H1 (cell line): ENCODE measurements at regions not wholly inside any gene's neighbourhood (a gene's known extent, or its start where the extent isn't known, plus 50 kb on each side); places are given as distances from the start of the nearest gene placed in this dataset.
"Not testable (repeated sequence)": the region's sequence is repeated elsewhere in the genome, so short reads cannot be mapped to it uniquely, and the experiment has no call there.

Experiments used
- CTCF ChIA-PET: fragments of 300-600 bp; sonication (Branson Sonifier 250); formaldehyde crosslinking; loops from one replicate; lab custom pipeline; 2021; ENCODE audit not compliant: partially characterized antibody; lab: Charles Lee
- POLR2A ChIA-PET: fragments of 300-600 bp; sonication (Branson Sonifier 250); formaldehyde crosslinking; loops from one replicate; lab custom pipeline; 2021; ENCODE audit warnings: inconsistent platforms; ENCODE audit not compliant: partially characterized antibody; lab: Charles Lee
- DNase-seq, 2 experiments: peaks; one replicate each; pipeline versions ENCODE4 v3.0.0 to v3.0.0-alpha.2; 2010 to 2022; ENCODE audit warnings: low spot score in 2 of 2, low read depth in 1 of 2, mixed read lengths in 1 of 2
- FAIRE-seq: peaks from 2 replicates; lab custom pipeline; 2011; peaks lifted over from hg19 to GRCh38; lab: Jason Lieb, UNC
- H2AFZ ChIP-seq: 2 replicates; pipeline ENCODE4 v1.8.1; 2012; ENCODE audit warnings: low read length, inconsistent platforms
- H2AK5ac ChIP-seq: 2 replicates; pipeline ENCODE4 v1.6.1; 2013; ENCODE audit warnings: low read depth, low read length
- H2BK120ac ChIP-seq: replicated peaks from 2 replicates; pipeline ENCODE3; 2013; ENCODE audit warnings: low read depth, low read length, inconsistent platforms
- H2BK12ac ChIP-seq: 2 replicates; pipeline ENCODE4 v1.6.1; 2013; ENCODE audit warnings: low read depth, low read length
- H2BK15ac ChIP-seq: 2 replicates; pipeline ENCODE4 v1.6.1; 2013; ENCODE audit warnings: low read length
- H2BK20ac ChIP-seq: 2 replicates; pipeline ENCODE4 v1.6.1; 2013; ENCODE audit warnings: low read length
- H2BK5ac ChIP-seq: 2 replicates; pipeline ENCODE4 v1.6.1; 2013; ENCODE audit warnings: low read depth, low read length
- H3K14ac ChIP-seq: 2 replicates; pipeline ENCODE4 v1.6.1; 2013; ENCODE audit warnings: inconsistent platforms; ENCODE audit not compliant: insufficient read length
- H3K18ac ChIP-seq: 2 replicates; pipeline ENCODE4 v1.6.1; 2013; ENCODE audit warnings: low read length; ENCODE audit errors: extremely low read depth
- H3K23ac ChIP-seq: 2 replicates; pipeline ENCODE4 v1.6.1; 2013; ENCODE audit warnings: inconsistent platforms; ENCODE audit not compliant: insufficient read length
- H3K23me2 ChIP-seq: 2 replicates; pipeline ENCODE4 v1.6.1; 2013; ENCODE audit warnings: low read depth, low read length
- H3K27ac ChIP-seq: 2 replicates; pipeline ENCODE4 v1.6.1; 2011; ENCODE audit warnings: low read depth, low read length, inconsistent platforms
- H3K27me3 ChIP-seq, 4 experiments: replicated peaks in 1 of 4; 1 replicate in 1 of 4; 2 replicates in 3 of 4; pipeline versions ENCODE4 v1.6.1 to v1.8.1; 2011 to 2013; ENCODE audit warnings: low read length in 3 of 4, mild to moderate bottlenecking in 3 of 4, inconsistent platforms in 2 of 4, mixed read lengths in 2 of 4, moderate library complexity in 1 of 4; ENCODE audit not compliant: control insufficient read depth in 3 of 4, insufficient read depth in 3 of 4; ENCODE audit errors: extremely low read depth in 1 of 4
- H3K36me3 ChIP-seq, 4 experiments: 2 replicates each; pipeline versions ENCODE4 v1.6.1 to v1.8.1; 2011 to 2013; ENCODE audit warnings: mild to moderate bottlenecking in 4 of 4, low read length in 3 of 4, moderate library complexity in 2 of 4, control low read depth in 1 of 4, inconsistent platforms in 1 of 4; ENCODE audit not compliant: insufficient read depth in 4 of 4, control insufficient read depth in 2 of 4
- H3K4ac ChIP-seq: replicated peaks from 2 replicates; pipeline ENCODE3; 2013; ENCODE audit warnings: low read length, low read depth, mixed read lengths, inconsistent platforms; ENCODE audit not compliant: insufficient read length
- H3K4me1 ChIP-seq, 4 experiments: replicated peaks in 1 of 4; 1 replicate in 1 of 4; 2 replicates in 3 of 4; pipeline versions ENCODE4 v1.6.1 to v1.8.1; 2011 to 2013; ENCODE audit warnings: low read length in 3 of 4, inconsistent platforms in 2 of 4, mixed read lengths in 1 of 4; ENCODE audit not compliant: insufficient read depth in 4 of 4, control insufficient read depth in 3 of 4
- H3K4me2 ChIP-seq, 2 experiments: 2 replicates each; pipeline versions ENCODE4 v1.6.1 to v1.8.1; 2011 to 2013; ENCODE audit warnings: low read depth in 2 of 2, low read length in 2 of 2, control low read depth in 1 of 2, inconsistent platforms in 1 of 2, mild to moderate bottlenecking in 1 of 2; ENCODE audit not compliant: insufficient read depth in 1 of 2
- H3K4me3 ChIP-seq, 4 experiments: fragments of 200-600, 300-600 bp in 1 of 4; sonication (generic), shearing (Covaris generic), sonication (Bioruptor Twin) in 1 of 4; 2 replicates each; pipeline versions ENCODE4 v1.5.1 to v1.8.1; 2011 to 2016; ENCODE audit warnings: low read length in 4 of 4, low read depth in 3 of 4, control low read depth in 2 of 4, inconsistent platforms in 2 of 4, mild to moderate bottlenecking in 2 of 4, mixed read lengths in 1 of 4, moderate library complexity in 1 of 4; ENCODE audit not compliant: insufficient read depth in 2 of 4; ENCODE audit errors: extremely low read depth in 1 of 4
- H3K56ac ChIP-seq: replicated peaks from 2 replicates; pipeline ENCODE3; 2013; ENCODE audit warnings: low read depth, mild to moderate bottlenecking, mixed read lengths, low read length, inconsistent platforms; ENCODE audit not compliant: insufficient read length
- H3K79me1 ChIP-seq: 2 replicates; pipeline ENCODE4 v1.6.1; 2013; ENCODE audit warnings: low read depth, low read length, control low read depth
- H3K79me2 ChIP-seq, 2 experiments: 2 replicates each; pipeline versions ENCODE4 v1.6.1 to v1.8.1; 2012 to 2013; ENCODE audit warnings: low read length in 2 of 2, mild to moderate bottlenecking in 2 of 2, inconsistent platforms in 1 of 2; ENCODE audit not compliant: insufficient read depth in 2 of 2, control insufficient read depth in 1 of 2
- H3K9ac ChIP-seq, 4 experiments: replicated peaks in 1 of 4; 1 replicate in 1 of 4; 2 replicates in 3 of 4; pipeline versions ENCODE4 v1.6.1 to v1.8.1; 2011 to 2013; ENCODE audit warnings: low read depth in 3 of 4, low read length in 3 of 4, control low read depth in 2 of 4, mild to moderate bottlenecking in 2 of 4, moderate library complexity in 2 of 4, inconsistent platforms in 1 of 4; ENCODE audit errors: extremely low read depth in 1 of 4
- H3K9me3 ChIP-seq, 2 experiments: 2 replicates each; pipeline versions ENCODE4 v1.6.1 to v1.8.1; 2012 to 2013; ENCODE audit warnings: mild to moderate bottlenecking in 2 of 2, moderate library complexity in 2 of 2, control low read depth in 1 of 2, inconsistent platforms in 1 of 2, low read depth in 1 of 2, low read length in 1 of 2, mixed read lengths in 1 of 2; ENCODE audit not compliant: insufficient read depth in 2 of 2
- H4K20me1 ChIP-seq, 2 experiments: replicated peaks in 1 of 2; 2 replicates each; pipeline versions ENCODE3 to v1.8.1; 2011 to 2013; ENCODE audit warnings: inconsistent platforms in 2 of 2, low read length in 2 of 2, mild to moderate bottlenecking in 1 of 2; ENCODE audit not compliant: insufficient read depth in 2 of 2, control insufficient read depth in 1 of 2
- H4K5ac ChIP-seq: 2 replicates; pipeline ENCODE4 v1.6.1; 2013; ENCODE audit warnings: low read length, low read depth, mixed read lengths, inconsistent platforms; ENCODE audit not compliant: insufficient read length
- H4K8ac ChIP-seq: 2 replicates; pipeline ENCODE4 v1.8.0; 2013; ENCODE audit warnings: mild to moderate bottlenecking, moderate library complexity, low read length, inconsistent platforms; ENCODE audit not compliant: insufficient read depth; ENCODE audit errors: extremely low read depth
- H4K91ac ChIP-seq: replicated peaks from 2 replicates; pipeline ENCODE3; 2013; ENCODE audit warnings: low read length, mixed read lengths, inconsistent platforms; ENCODE audit not compliant: insufficient read length
- WGBS, 2 experiments: shearing (Covaris generic) in 1 of 2; methylation state at CpG; one replicate each; pipeline versions ENCODE4 v1.1.6 to v1.1.7; 2013 to 2015; ENCODE audit warnings: low lambda C conversion rate in 2 of 2, mixed read lengths in 2 of 2, inconsistent platforms in 1 of 2, low coverage in 1 of 2, missing lambda C conversion rate in 1 of 2; ENCODE audit not compliant: insufficient replicate concordance in 2 of 2, insufficient coverage in 1 of 2, insufficient read length in 1 of 2; ENCODE audit errors: extremely low coverage in 1 of 2, missing lambda C conversion rate in 1 of 2; 5-methylcytosine and 5-hydroxymethylcytosine counted together

- H4K8ac ChIP-seq, H3K79me2 ChIP-seq, H3K56ac ChIP-seq, H3K23ac ChIP-seq, H3K79me1 ChIP-seq, H3K27me3 ChIP-seq, FAIRE-seq, H3K36me3 ChIP-seq, H3K4me1 ChIP-seq, H2BK15ac ChIP-seq, CTCF ChIA-PET, H2BK12ac ChIP-seq, H3K27ac ChIP-seq, H2BK20ac ChIP-seq, H3K4me2 ChIP-seq, H2BK120ac ChIP-seq, H2AK5ac ChIP-seq, H3K4me3 ChIP-seq, H4K5ac ChIP-seq, H3K23me2 ChIP-seq, H3K9ac ChIP-seq, H2BK5ac ChIP-seq, H2AFZ ChIP-seq, H4K91ac ChIP-seq, H3K18ac ChIP-seq, H4K20me1 ChIP-seq, POLR2A ChIA-PET, H3K4ac ChIP-seq, H3K14ac ChIP-seq: not testable (repeated sequence)
- DNase-seq, result peak in 1 of 2 experiments; percentile 48
- 76% methylated on average over 6 of the region's 13 CpGs; no CpG with 5 or more reads in 1 of the 2 experiments for WGBS, 2 experiments
- peaks cover 12 to 48% of the 10 kb centered on the region in 2 experiments for H3K9me3 ChIP-seq
These were observed 352.2 kb upstream of the FOLH1 start for GRCh38 chr11:49560593-49560992.

GRCh38 chr11:49561240-49561880, 353.0 kb upstream of the FOLH1 start:
- H2AK5ac ChIP-seq, H2BK120ac ChIP-seq, H2BK5ac ChIP-seq, H3K18ac ChIP-seq, H3K27me3 ChIP-seq, H3K23me2 ChIP-seq, H3K56ac ChIP-seq, H3K79me1 ChIP-seq, H4K91ac ChIP-seq, H4K8ac ChIP-seq, H3K4me3 ChIP-seq, H3K9ac ChIP-seq, H3K4me1 ChIP-seq, CTCF ChIA-PET, H2BK20ac ChIP-seq, H3K27ac ChIP-seq, POLR2A ChIA-PET, H2BK15ac ChIP-seq, H3K4ac ChIP-seq, H3K23ac ChIP-seq, H4K20me1 ChIP-seq, H3K79me2 ChIP-seq, H3K4me2 ChIP-seq, H3K14ac ChIP-seq, H2BK12ac ChIP-seq, H3K36me3 ChIP-seq, H2AFZ ChIP-seq, H4K5ac ChIP-seq: not testable (repeated sequence)
- DNase-seq, result peak in 1 of 2 experiments; percentile 41
- peaks cover 16 to 51% of the 10 kb centered on the region in 2 experiments for H3K9me3 ChIP-seq
- 78% methylated on average over 9 of the region's 27 CpGs; no CpG with 5 or more reads in 1 of the 2 experiments for WGBS, 2 experiments
- FAIRE-seq, result peak; percentile 68
